IMR-90 (cell line): ENCODE measurements at regions not wholly inside any gene's neighbourhood (a gene's known extent, or its start where the extent isn't known, plus 50 kb on each side); places are given as distances from the start of the nearest gene placed in this dataset.

ENCODE experiments used
- ATAC-seq: fragments of 200-7000 bp; cut with Tn5 transposase; 2 replicates; pipeline ENCODE4 v1.9.1; 2020; ENCODE audit warnings: low read depth, mild to moderate bottlenecking, moderate library complexity
- BruUV-seq: library from RNA; stranded (reverse); fragments of 400-500 nt; replicated peaks from 2 replicates; lab custom pipeline; 2021; lab: Mats Ljungman, UMichigan
- CTCF ChIA-PET: fragments of 300-600 bp; formaldehyde crosslinking; extraction: SDS; loops from one replicate; lab custom pipeline; 2021; ENCODE audit warnings: antibody characterized with exemption; lab: Yijun Ruan, JAX
- POLR2A ChIA-PET: fragments of 300-600 bp; sonication (Branson Sonifier 250); formaldehyde crosslinking; loops from one replicate; lab custom pipeline; 2022; ENCODE audit warnings: antibody characterized with exemption; ENCODE audit not compliant: unreplicated experiment; lab: Charles Lee
- DNase-seq: peaks from one replicate; pipeline ENCODE4 v3.0.0; 2013
- H2AFZ ChIP-seq: replicated peaks from 2 replicates; pipeline ENCODE3; 2013; ENCODE audit warnings: low read length, mild to moderate bottlenecking; ENCODE audit not compliant: poor library complexity
- H2AK5ac ChIP-seq: 2 replicates; pipeline ENCODE4 v1.6.1; 2013; ENCODE audit warnings: low read depth, low read length, inconsistent platforms
- H2AK9ac ChIP-seq: replicated peaks from 2 replicates; pipeline ENCODE3; 2013; ENCODE audit warnings: mild to moderate bottlenecking, low read depth, low read length, moderate library complexity; ENCODE audit not compliant: poor library complexity
- H2BK120ac ChIP-seq: 2 replicates; pipeline ENCODE4 v1.6.1; 2013; ENCODE audit warnings: low read depth, low read length, inconsistent platforms
- H2BK15ac ChIP-seq: 3 replicates; pipeline ENCODE4 v1.6.1; 2013; ENCODE audit warnings: low read depth, low read length, inconsistent platforms
- H2BK20ac ChIP-seq: 2 replicates; pipeline ENCODE4 v1.6.1; 2013; ENCODE audit warnings: low read depth, mild to moderate bottlenecking, inconsistent platforms, low read length, moderate library complexity
- H2BK5ac ChIP-seq: 2 replicates; pipeline ENCODE4 v1.6.1; 2013; ENCODE audit warnings: mild to moderate bottlenecking, low read depth, low read length, inconsistent platforms; ENCODE audit not compliant: poor library complexity, severe bottlenecking
- H3K14ac ChIP-seq: replicated peaks from 2 replicates; pipeline ENCODE4 v1.6.1; 2013; ENCODE audit warnings: low read depth, low read length, inconsistent platforms
- H3K18ac ChIP-seq: 2 replicates; pipeline ENCODE4 v1.6.1; 2013; ENCODE audit warnings: low read depth, low read length, control low read depth
- H3K23ac ChIP-seq: 2 replicates; pipeline ENCODE4 v1.6.1; 2013; ENCODE audit warnings: low read depth, low read length, inconsistent platforms
- H3K27ac ChIP-seq: 2 replicates; pipeline ENCODE4 v1.5.1; 2013; ENCODE audit warnings: mild to moderate bottlenecking, control low read depth, low read length; ENCODE audit not compliant: insufficient read depth
- H3K27me3 ChIP-seq: 2 replicates; pipeline ENCODE4 v1.6.1; 2013; ENCODE audit warnings: low read length; ENCODE audit not compliant: control insufficient read depth, insufficient read depth
- H3K36me3 ChIP-seq: 2 replicates; pipeline ENCODE4 v1.6.1; 2013; ENCODE audit warnings: low read length, mixed read lengths; ENCODE audit not compliant: control insufficient read depth, insufficient read depth
- H3K4ac ChIP-seq: 2 replicates; pipeline ENCODE4 v1.6.1; 2013; ENCODE audit warnings: low read depth, low read length, inconsistent platforms
- H3K4me1 ChIP-seq: 2 replicates; pipeline ENCODE4 v1.6.1; 2013; ENCODE audit warnings: low read length, mixed read lengths; ENCODE audit not compliant: control insufficient read depth, insufficient read depth
- H3K4me2 ChIP-seq: 2 replicates; pipeline ENCODE4 v1.6.1; 2013; ENCODE audit warnings: low read depth, mild to moderate bottlenecking, control low read depth, low read length, moderate library complexity
- H3K4me3 ChIP-seq: 2 replicates; pipeline ENCODE4 v1.5.1; 2013; ENCODE audit warnings: low read depth, mild to moderate bottlenecking, control low read depth, low read length, moderate library complexity; ENCODE audit not compliant: insufficient read depth
- H3K56ac ChIP-seq: 2 replicates; pipeline ENCODE4 v1.6.1; 2013; ENCODE audit warnings: low read length, inconsistent platforms; ENCODE audit not compliant: insufficient read depth; ENCODE audit errors: extremely low read depth
- H3K79me1 ChIP-seq, 2 experiments: 2 replicates each; pipeline ENCODE4 v1.6.1; 2013; ENCODE audit warnings: low read length in 2 of 2, inconsistent platforms in 1 of 2, low read depth in 1 of 2
- H3K9ac ChIP-seq: 2 replicates; pipeline ENCODE4 v1.6.1; 2013; ENCODE audit warnings: low read depth, low read length, control low read depth
- H3K9me1 ChIP-seq: 2 replicates; pipeline ENCODE4 v1.6.1; 2013; ENCODE audit warnings: low read length, inconsistent platforms; ENCODE audit not compliant: insufficient read depth
- H3K9me3 ChIP-seq: 2 replicates; pipeline ENCODE4 v1.6.1; 2013; ENCODE audit warnings: low read length; ENCODE audit not compliant: control insufficient read depth, insufficient read depth
- H4K20me1 ChIP-seq: 2 replicates; pipeline ENCODE4 v1.6.1; 2013; ENCODE audit warnings: low read length, inconsistent platforms; ENCODE audit not compliant: insufficient read depth
- H4K5ac ChIP-seq: 2 replicates; pipeline ENCODE4 v1.6.1; 2013; ENCODE audit warnings: mild to moderate bottlenecking, low read depth, low read length, control low read depth
- H4K8ac ChIP-seq, 2 experiments: 2 replicates each; pipeline ENCODE4 v1.6.1; 2013; ENCODE audit warnings: low read depth in 2 of 2, low read length in 2 of 2, control low read depth in 1 of 2, inconsistent platforms in 1 of 2
- H4K91ac ChIP-seq: 2 replicates; pipeline ENCODE4 v1.6.1; 2013; ENCODE audit warnings: low read depth, low read length, inconsistent platforms; ENCODE audit not compliant: insufficient read depth
- BHLHE40 ChIP-seq: fragments of 150-350 bp; IDR thresholded peaks from 2 replicates; pipeline ENCODE4 v1.6.1; 2016; ENCODE audit warnings: mild to moderate bottlenecking, low read depth, low read length
- CEBPB ChIP-seq: IDR thresholded peaks from 2 replicates; pipeline ENCODE4 v1.6.1; 2012; ENCODE audit warnings: low read depth, low read length, improper control_type of control experiment
- CHD1 ChIP-seq: IDR thresholded peaks from 2 replicates; pipeline ENCODE4 v1.6.1; 2012; ENCODE audit warnings: low read depth, low read length, improper control_type of control experiment
- CTCF ChIP-seq: conservative IDR thresholded peaks from 2 replicates; pipeline ENCODE4 v1.5.1; 2012; ENCODE audit warnings: mild to moderate bottlenecking, low read depth, low read length, improper control_type of control experiment
- ELK1 ChIP-seq: fragments of 150-350 bp; IDR thresholded peaks from 2 replicates; pipeline ENCODE4 v1.6.1; 2016; ENCODE audit warnings: low read depth, mild to moderate bottlenecking, low read length, moderate library complexity, borderline replicate concordance
- FOS ChIP-seq: fragments of 150-350 bp; IDR thresholded peaks from 2 replicates; pipeline ENCODE4 v1.6.1; 2016; ENCODE audit warnings: low read depth, low read length
- MAFK ChIP-seq: IDR thresholded peaks from 2 replicates; pipeline ENCODE4 v1.6.1; 2012; ENCODE audit warnings: low read depth, low read length, improper control_type of control experiment
- MAZ ChIP-seq: IDR thresholded peaks from 2 replicates; pipeline ENCODE4 v1.6.1; 2012; ENCODE audit warnings: low read depth, mild to moderate bottlenecking, low read length, improper control_type of control experiment, moderate library complexity, borderline replicate concordance
- MXI1 ChIP-seq: IDR thresholded peaks from 2 replicates; pipeline ENCODE4 v1.6.1; 2012; ENCODE audit warnings: low read depth, mild to moderate bottlenecking, low read length, moderate library complexity, borderline replicate concordance
- NFE2L2 ChIP-seq: fragments of 150-350 bp; IDR thresholded peaks from 2 replicates; pipeline ENCODE4 v1.6.1; 2016; ENCODE audit warnings: low read depth, mild to moderate bottlenecking, low read length
- POLR2A ChIP-seq: IDR thresholded peaks from 2 replicates; pipeline ENCODE4 v1.6.1; 2012; ENCODE audit warnings: mild to moderate bottlenecking, low read depth, low read length
- RAD21 ChIP-seq: IDR thresholded peaks from 2 replicates; pipeline ENCODE4 v1.6.1; 2012; ENCODE audit warnings: low read length, improper control_type of control experiment
- RCOR1 ChIP-seq: IDR thresholded peaks from 2 replicates; pipeline ENCODE4 v1.6.1; 2012; ENCODE audit warnings: mild to moderate bottlenecking, low read length, improper control_type of control experiment; ENCODE audit not compliant: insufficient replicate concordance
- RFX5 ChIP-seq: IDR thresholded peaks from 2 replicates; pipeline ENCODE4 v1.8.0; 2012; ENCODE audit warnings: low read depth, mild to moderate bottlenecking, low read length, moderate library complexity
- SMC3 ChIP-seq: fragments of 150-350 bp; IDR thresholded peaks from 2 replicates; pipeline ENCODE4 v1.6.1; 2016; ENCODE audit warnings: low read depth, mild to moderate bottlenecking, antibody characterized with exemption, low read length, moderate library complexity
- USF2 ChIP-seq: fragments of 150-350 bp; IDR thresholded peaks from 2 replicates; pipeline ENCODE4 v1.6.1; 2017; ENCODE audit warnings: mild to moderate bottlenecking, antibody characterized with exemption, low read length, low read depth
- WGBS, 2 experiments: methylation state at CpG; one replicate each; pipeline versions ENCODE4 v1.1.5 to v1.1.7; 2013; ENCODE audit warnings: missing lambda C conversion rate in 2 of 2; ENCODE audit not compliant: insufficient read length in 1 of 2; ENCODE audit errors: extremely low coverage in 2 of 2; 5-methylcytosine and 5-hydroxymethylcytosine counted together
- dilution Hi-C: fragments of 300-500 bp; cut with HindIII; formaldehyde crosslinking; loops from one replicate; pipeline ENCODE4 v1.14.3; 2018; ENCODE audit warnings: low sequenced_read_pairs; ENCODE audit not compliant: unreplicated experiment
- in situ Hi-C: fragments of 300-500 bp; cut with MboI; formaldehyde crosslinking; loops from 3 replicates; pipeline ENCODE4 v1.14.3; 2019; ENCODE audit warnings: low sequenced_read_pairs, inconsistent platforms, mixed read lengths
- intact Hi-C: fragments of 100-400 bp; cut with micrococcal nuclease; formaldehyde crosslinking; loops from 2 replicates; pipeline ENCODE4 v1.10.0; 2022

GRCh38 chr7:112624416-112624815 lies 143.6 kb downstream of the LSMEM1 start:
- Histone ChIP-seq H4K8ac (no peak overlapping the region), H2BK5ac (no peak overlapping the region), H2BK15ac (no peak overlapping the region), H3K14ac (no peak overlapping the region), H3K9me3 (no peaks in the 10 kb centered on the region), H3K23ac (no peak overlapping the region), H3K27ac (no peak overlapping the region), H2BK120ac (no peak overlapping the region), H2AK9ac (no peak overlapping the region), H2BK20ac (no peak overlapping the region), H3K79me1 (no peaks in the 10 kb centered on the region), H3K4me3 (no peak overlapping the region), H3K4me1 (no peaks in the 10 kb centered on the region), H3K9me1 (no peaks in the 10 kb centered on the region), H3K36me3 (no peaks in the 10 kb centered on the region), H3K56ac (no peak overlapping the region), H3K4ac (no peak overlapping the region), H4K91ac (no peak overlapping the region), H3K4me2 (no peak overlapping the region), H4K5ac (no peak overlapping the region), H3K9ac (no peak overlapping the region), H4K20me1 (no peaks in the 10 kb centered on the region; the same call in 1 of the 2 replicates), H3K27me3 (no peaks in the 10 kb centered on the region), H2AFZ (no peak overlapping the region), H2AK5ac (no peak overlapping the region), H3K18ac (no peak overlapping the region)
- WGBS, 2 experiments: no CpG with 5 or more reads among the region's 4 CpGs
- ATAC-seq: no peak
- no peak for DNase-seq
- in situ Hi-C loops: no loop called here
- ChIA-PET POLR2A (no interaction called here), CTCF (no interaction called here)
- BruUV-seq: no TSS peak
- dilution Hi-C loops: no loop called here
- TF ChIP-seq POLR2A (no peak), SMC3 (no peak), FOS (no peak), USF2 (no peak), MXI1 (no peak), RCOR1 (no peak), MAZ (no peak), RFX5 (no peak), CHD1 (no peak), RAD21 (no peak), NFE2L2 (no peak), BHLHE40 (no peak), CTCF (no peak), MAFK (no peak), ELK1 (no peak), CEBPB (no peak)
- intact Hi-C loops: no loop called here
